ENCODE measurements at regions not wholly inside any gene's neighbourhood (a gene's known extent, or its start where the extent isn't known, plus 50 kb on each side); places are given as distances from the start of the nearest gene placed in this dataset.
"Not testable (repeated sequence)": the region's sequence is repeated elsewhere in the genome, so short reads cannot be mapped to it uniquely, and the experiment has no call there.

DNA sequence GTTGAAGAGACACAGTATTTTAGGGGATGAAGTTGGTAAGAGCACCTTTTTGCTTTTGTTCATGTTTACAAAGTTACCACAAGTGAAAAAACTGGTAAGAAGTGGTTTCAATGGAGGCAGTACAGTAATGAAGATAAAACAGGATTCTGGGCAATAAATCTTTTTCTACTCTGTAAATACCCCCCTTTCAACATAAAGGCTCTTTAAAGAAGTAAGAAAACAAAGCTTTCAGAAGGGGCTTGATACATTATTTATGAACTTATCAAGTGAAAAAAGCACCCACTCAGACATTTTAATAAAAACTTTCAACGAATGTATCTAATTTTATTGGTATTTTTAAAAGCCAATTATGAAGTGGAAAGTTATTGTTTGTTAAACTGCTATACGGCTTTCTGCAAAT is 522.9 kb downstream of the ZEB2 start:
- no peak overlapping the region for H3K4me3 Mint-ChIP-seq
- H3K4me1 Mint-ChIP-seq (ENCODE audit: low read depth) = no peaks in the 10 kb centered on the region
- no peaks in the 10 kb centered on the region for H3K36me3 Mint-ChIP-seq (ENCODE audit: low read depth)
- no peaks in the 10 kb centered on the region for H3K27me3 Mint-ChIP-seq (ENCODE audit: low read depth)
- no peak overlapping the region for H3K27ac Mint-ChIP-seq
- H3K9me3 Mint-ChIP-seq = no peaks in the 10 kb centered on the region

GRCh38 chr2:143994961-143995360 is 525.0 kb downstream of the ZEB2 start:
- no peaks in the 10 kb centered on the region for H3K4me1 Mint-ChIP-seq (ENCODE audit: low read depth)
- no peaks in the 10 kb centered on the region for H3K27me3 Mint-ChIP-seq (ENCODE audit: low read depth)
- no peak overlapping the region for H3K4me3 Mint-ChIP-seq
- no peak overlapping the region for H3K27ac Mint-ChIP-seq
- H3K9me3 Mint-ChIP-seq = peaks cover 12% of the 10 kb centered on the region
- H3K36me3 Mint-ChIP-seq (ENCODE audit: low read depth) = peaks cover 4% of the 10 kb centered on the region

- not testable (repeated sequence) for H3K4me3 Mint-ChIP-seq; H3K27ac Mint-ChIP-seq; H3K4me1 Mint-ChIP-seq (ENCODE audit: low read depth); H3K27me3 Mint-ChIP-seq (ENCODE audit: low read depth); H3K36me3 Mint-ChIP-seq (ENCODE audit: low read depth)
- H3K9me3 Mint-ChIP-seq = peaks cover 13% of the 10 kb centered on the region
Measured at GRCh38 chr2:143991596-143991995, 528.3 kb downstream of the ZEB2 start.

DNA sequence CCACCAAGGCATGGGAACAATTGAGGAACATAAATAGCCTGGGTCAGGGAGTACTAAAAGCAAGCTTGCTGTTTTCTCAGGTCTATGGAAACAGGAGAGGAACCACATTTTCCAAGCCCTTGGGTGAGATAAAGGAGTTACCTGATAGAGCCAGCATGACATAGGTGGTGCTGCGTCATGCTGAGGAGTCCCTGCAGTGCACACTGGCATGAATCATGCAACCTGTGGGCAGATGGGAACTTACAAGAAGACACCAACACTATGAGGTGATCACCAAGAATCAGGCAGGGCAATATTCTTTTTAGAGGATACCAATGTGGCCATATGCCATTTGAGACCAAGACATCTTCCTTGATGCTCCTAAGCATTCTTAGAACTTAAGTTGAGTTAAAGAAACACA is 531.8 kb downstream of the ZEB2 start:
- Mint-ChIP-seq H3K36me3 (ENCODE audit: low read depth) (peaks cover 4% of the 10 kb centered on the region), H3K27ac (no peak overlapping the region), H3K4me3 (no peak overlapping the region), H3K27me3 (ENCODE audit: low read depth) (no peaks in the 10 kb centered on the region), H3K9me3 (peaks cover 13% of the 10 kb centered on the region), H3K4me1 (ENCODE audit: low read depth) (no peaks in the 10 kb centered on the region)

- H3K27ac Mint-ChIP-seq = no peak overlapping the region
- no peaks in the 10 kb centered on the region for H3K9me3 Mint-ChIP-seq
- no peaks in the 10 kb centered on the region for H3K4me1 Mint-ChIP-seq (ENCODE audit: low read depth)
- no peaks in the 10 kb centered on the region for H3K27me3 Mint-ChIP-seq (ENCODE audit: low read depth)
- H3K36me3 Mint-ChIP-seq (ENCODE audit: low read depth) = no peaks in the 10 kb centered on the region
- H3K4me3 Mint-ChIP-seq = no peak overlapping the region
Measured at GRCh38 chr2:143981428-143981827, 538.5 kb downstream of the ZEB2 start.

DNA sequence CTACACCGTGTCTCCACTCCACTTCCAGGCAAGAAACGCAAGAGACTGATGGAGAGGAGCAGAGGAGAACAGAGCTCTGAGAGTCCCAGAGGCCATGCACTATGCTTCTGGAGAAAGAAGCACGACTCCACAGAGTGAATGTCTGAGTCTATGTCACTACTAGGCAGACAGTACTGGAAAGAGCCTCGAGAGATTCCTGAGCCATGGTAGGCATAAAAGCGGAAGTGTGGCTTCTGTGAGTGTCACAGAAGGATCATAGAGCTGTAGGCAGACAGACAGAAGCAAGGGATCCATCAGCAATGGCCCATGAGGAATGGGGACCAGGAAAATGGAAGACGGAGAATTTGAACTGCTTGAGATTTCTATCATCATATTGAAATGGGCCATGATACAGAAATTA is 542.6 kb downstream of the ZEB2 start:
- H3K4me1 Mint-ChIP-seq (ENCODE audit: low read depth) = no peaks in the 10 kb centered on the region
- H3K27ac Mint-ChIP-seq = no peak overlapping the region
- H3K4me3 Mint-ChIP-seq = no peak overlapping the region
- H3K36me3 Mint-ChIP-seq (ENCODE audit: low read depth) = no peaks in the 10 kb centered on the region
- H3K9me3 Mint-ChIP-seq = no peaks in the 10 kb centered on the region
- no peaks in the 10 kb centered on the region for H3K27me3 Mint-ChIP-seq (ENCODE audit: low read depth)

GRCh38 chr2:143975216-143975615 is 544.7 kb downstream of the ZEB2 start:
- Mint-ChIP-seq H3K4me3 (no peak overlapping the region), H3K36me3 (ENCODE audit: low read depth) (no peaks in the 10 kb centered on the region), H3K9me3 (no peaks in the 10 kb centered on the region), H3K4me1 (ENCODE audit: low read depth) (no peaks in the 10 kb centered on the region), H3K27ac (no peak overlapping the region), H3K27me3 (ENCODE audit: low read depth) (no peaks in the 10 kb centered on the region)

DNA sequence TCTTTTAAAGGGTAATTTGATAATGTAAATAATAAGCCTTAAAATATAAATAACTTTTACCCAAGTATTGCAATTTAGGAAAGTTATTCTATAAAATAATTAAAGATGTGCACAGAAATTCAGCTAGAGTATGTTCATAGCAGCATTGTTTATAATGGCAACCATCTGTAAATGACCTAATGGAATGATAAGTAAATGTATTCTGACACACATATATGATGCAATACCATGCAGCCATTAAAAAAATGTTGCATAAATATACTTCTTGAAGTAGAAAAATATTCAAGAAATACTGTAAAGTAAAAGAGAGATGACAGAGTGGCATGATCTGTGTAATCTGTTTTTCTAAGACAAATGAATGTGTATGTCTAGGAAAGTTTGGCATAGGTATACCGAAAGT is 545.7 kb downstream of the ZEB2 start:
- Mint-ChIP-seq H3K9me3 (no peaks in the 10 kb centered on the region), H3K27me3 (ENCODE audit: low read depth) (no peaks in the 10 kb centered on the region), H3K4me3 (no peak overlapping the region), H3K27ac (no peak overlapping the region), H3K4me1 (ENCODE audit: low read depth) (no peaks in the 10 kb centered on the region), H3K36me3 (ENCODE audit: low read depth) (no peaks in the 10 kb centered on the region)

DNA sequence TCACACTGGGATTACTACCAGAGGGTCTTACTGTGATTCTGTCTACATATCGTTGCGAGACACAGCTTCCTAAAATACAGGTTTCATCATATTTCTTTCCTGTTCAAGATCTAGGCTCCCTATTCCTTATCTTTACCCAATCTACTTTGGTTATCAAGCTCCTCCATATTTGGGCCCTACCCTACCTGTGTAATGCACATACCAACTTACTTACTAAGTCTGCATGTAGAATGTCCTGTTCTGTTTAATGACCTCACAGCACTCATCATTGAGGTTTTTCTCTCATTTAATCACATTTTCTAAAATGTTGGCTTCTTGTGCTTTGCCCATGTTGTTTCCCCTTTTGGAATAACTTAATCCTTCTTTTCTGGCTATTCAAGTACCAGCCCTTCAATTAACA is 551.1 kb downstream of the ZEB2 start:
- no peaks in the 10 kb centered on the region for H3K4me1 Mint-ChIP-seq (ENCODE audit: low read depth)
- no peaks in the 10 kb centered on the region for H3K9me3 Mint-ChIP-seq
- H3K27me3 Mint-ChIP-seq (ENCODE audit: low read depth) = no peaks in the 10 kb centered on the region
- H3K4me3 Mint-ChIP-seq = no peak overlapping the region
- H3K36me3 Mint-ChIP-seq (ENCODE audit: low read depth) = no peaks in the 10 kb centered on the region
- no peak overlapping the region for H3K27ac Mint-ChIP-seq

DNA sequence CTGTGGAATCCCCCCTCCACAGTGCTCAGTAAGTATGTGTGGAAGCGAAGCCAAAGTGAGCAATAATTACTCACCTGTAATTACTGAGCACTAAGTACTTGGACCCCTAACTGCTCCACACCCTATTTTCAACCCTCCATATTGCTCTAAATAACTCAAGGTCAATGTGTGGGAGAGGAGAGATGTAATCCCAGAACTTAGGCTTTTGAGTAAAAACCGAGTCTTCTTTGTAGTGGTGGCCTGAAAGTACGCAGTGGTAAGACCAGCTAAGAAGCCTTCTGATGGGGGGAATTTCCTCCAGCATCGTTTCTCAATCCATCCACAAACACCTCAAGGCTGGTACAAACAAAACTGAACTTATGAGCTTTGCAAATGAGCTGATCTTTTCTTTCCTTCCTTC is 551.6 kb downstream of the ZEB2 start:
- Mint-ChIP-seq H3K4me1 (ENCODE audit: low read depth) (no peaks in the 10 kb centered on the region), H3K36me3 (ENCODE audit: low read depth) (no peaks in the 10 kb centered on the region), H3K27me3 (ENCODE audit: low read depth) (no peaks in the 10 kb centered on the region), H3K27ac (no peak overlapping the region), H3K9me3 (no peaks in the 10 kb centered on the region), H3K4me3 (no peak overlapping the region)

DNA sequence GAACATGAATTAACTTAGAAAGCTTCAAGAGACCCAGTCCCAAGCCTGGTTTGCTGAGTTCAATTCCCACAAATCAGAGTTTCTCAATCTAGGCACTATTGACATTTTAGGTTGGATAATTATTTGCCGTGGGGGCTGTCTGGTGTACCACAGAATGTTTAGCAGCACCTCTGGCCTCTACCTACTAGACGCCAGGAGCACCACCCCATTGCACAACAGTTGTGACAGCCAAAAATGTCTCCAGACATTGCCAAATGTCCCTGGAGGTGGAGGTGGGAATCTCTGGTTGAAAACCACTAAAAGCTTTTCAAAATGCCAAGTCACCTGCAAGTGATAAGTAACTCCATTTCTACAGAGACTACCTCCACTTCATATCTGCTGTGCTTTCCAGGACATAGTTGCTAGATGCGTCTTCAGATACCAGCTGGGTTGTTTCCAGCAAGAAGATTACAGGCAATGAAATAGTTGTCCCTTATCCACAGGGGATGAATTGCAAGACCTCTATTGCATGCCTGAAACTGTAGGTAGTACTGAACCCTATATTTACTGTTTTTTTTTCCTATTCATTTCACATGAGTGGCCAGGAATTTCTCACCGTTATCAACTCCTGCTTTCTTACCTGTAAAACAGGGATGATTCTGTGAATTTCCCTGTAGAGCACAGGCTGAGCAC is 554.3 kb downstream of the ZEB2 start:
- H3K27ac Mint-ChIP-seq = no peak overlapping the region
- no peaks in the 10 kb centered on the region for H3K4me1 Mint-ChIP-seq (ENCODE audit: low read depth)
- H3K4me3 Mint-ChIP-seq = no peak overlapping the region
- H3K9me3 Mint-ChIP-seq = no peaks in the 10 kb centered on the region
- H3K36me3 Mint-ChIP-seq (ENCODE audit: low read depth) = no peaks in the 10 kb centered on the region
- H3K27me3 Mint-ChIP-seq (ENCODE audit: low read depth) = no peaks in the 10 kb centered on the region

DNA sequence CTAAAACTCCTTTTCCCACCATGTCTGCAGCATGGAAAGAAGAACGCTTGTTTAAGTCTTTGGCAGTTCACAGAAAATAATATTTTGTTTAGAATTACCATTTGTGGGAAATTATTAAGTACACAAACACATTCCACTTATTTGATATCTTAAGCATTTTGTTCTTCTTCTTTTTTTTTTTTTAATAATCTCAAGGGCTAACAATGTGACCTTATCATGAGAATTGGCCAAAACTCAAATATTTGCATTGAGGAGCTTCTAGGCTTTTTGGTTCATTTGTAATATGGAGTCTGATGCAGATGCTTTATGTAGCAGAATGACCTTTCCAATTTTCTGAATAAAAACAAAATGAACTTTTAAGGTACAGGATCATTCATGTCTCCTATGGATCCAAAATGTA is 555.0 kb downstream of the ZEB2 start:
- no peaks in the 10 kb centered on the region for H3K9me3 Mint-ChIP-seq
- no peak overlapping the region for H3K27ac Mint-ChIP-seq
- no peaks in the 10 kb centered on the region for H3K27me3 Mint-ChIP-seq (ENCODE audit: low read depth)
- no peaks in the 10 kb centered on the region for H3K36me3 Mint-ChIP-seq (ENCODE audit: low read depth)
- no peaks in the 10 kb centered on the region for H3K4me1 Mint-ChIP-seq (ENCODE audit: low read depth)
- H3K4me3 Mint-ChIP-seq = no peak overlapping the region

GRCh38 chr2:143960177-143960576 is 559.7 kb downstream of the ZEB2 start:
- no peak overlapping the region for H3K27ac Mint-ChIP-seq
- H3K36me3 Mint-ChIP-seq (ENCODE audit: low read depth) = no peaks in the 10 kb centered on the region
- H3K9me3 Mint-ChIP-seq = no peaks in the 10 kb centered on the region
- no peak overlapping the region for H3K4me3 Mint-ChIP-seq
- no peaks in the 10 kb centered on the region for H3K4me1 Mint-ChIP-seq (ENCODE audit: low read depth)
- H3K27me3 Mint-ChIP-seq (ENCODE audit: low read depth) = no peaks in the 10 kb centered on the region

DNA sequence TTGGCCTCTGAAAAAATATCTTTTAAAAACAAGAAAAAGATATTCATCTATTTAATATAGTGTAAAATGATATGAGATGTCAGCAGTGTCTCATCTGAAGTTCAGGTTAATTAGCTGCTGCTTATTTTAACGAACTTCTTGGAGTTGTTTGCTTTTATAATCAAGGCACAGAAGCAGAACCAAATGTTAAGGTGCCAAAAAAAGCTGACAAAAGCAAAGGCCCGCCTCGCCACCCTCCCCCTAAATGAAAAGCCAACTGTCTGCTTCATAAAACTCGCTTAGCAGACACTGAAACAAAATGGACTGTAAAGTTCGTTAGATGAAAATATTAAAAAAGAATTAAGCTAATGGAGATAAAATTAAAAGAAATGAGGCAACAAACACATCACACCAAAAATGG is 562.6 kb downstream of the ZEB2 start:
- Mint-ChIP-seq H3K36me3 (ENCODE audit: low read depth) (no peaks in the 10 kb centered on the region), H3K27me3 (ENCODE audit: low read depth) (no peaks in the 10 kb centered on the region), H3K4me1 (ENCODE audit: low read depth) (no peaks in the 10 kb centered on the region), H3K9me3 (no peaks in the 10 kb centered on the region), H3K27ac (no peak overlapping the region), H3K4me3 (no peak overlapping the region)

- no peaks in the 10 kb centered on the region for H3K9me3 Mint-ChIP-seq
- no peaks in the 10 kb centered on the region for H3K27me3 Mint-ChIP-seq (ENCODE audit: low read depth)
- H3K4me3 Mint-ChIP-seq = no peak overlapping the region
- H3K4me1 Mint-ChIP-seq (ENCODE audit: low read depth) = no peaks in the 10 kb centered on the region
- H3K27ac Mint-ChIP-seq = no peak overlapping the region
- no peaks in the 10 kb centered on the region for H3K36me3 Mint-ChIP-seq (ENCODE audit: low read depth)
Measured at GRCh38 chr2:143955401-143956065, 564.4 kb downstream of the ZEB2 start.

DNA sequence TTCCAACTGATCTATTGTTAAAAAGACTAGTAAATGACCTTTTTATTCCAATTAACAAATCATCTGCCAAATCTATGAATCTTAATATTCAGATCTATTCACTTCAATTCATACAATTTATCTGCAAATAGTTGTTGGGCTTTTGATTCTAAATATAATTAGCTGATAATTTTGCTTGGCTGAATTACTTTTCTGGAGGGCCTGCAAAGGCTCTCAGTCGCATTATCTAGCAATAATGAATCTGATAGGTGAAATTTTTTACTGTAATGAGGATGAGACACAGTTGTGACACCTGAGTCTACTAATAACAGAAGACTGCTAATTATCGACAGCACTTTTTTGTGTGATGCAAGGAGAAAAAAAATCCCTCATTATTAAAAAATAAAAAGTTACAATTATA is 565.1 kb downstream of the ZEB2 start:
- H3K36me3 Mint-ChIP-seq (ENCODE audit: low read depth) = no peaks in the 10 kb centered on the region
- H3K27ac Mint-ChIP-seq = no peak overlapping the region
- H3K27me3 Mint-ChIP-seq (ENCODE audit: low read depth) = no peaks in the 10 kb centered on the region
- H3K9me3 Mint-ChIP-seq = no peaks in the 10 kb centered on the region
- H3K4me1 Mint-ChIP-seq (ENCODE audit: low read depth) = no peaks in the 10 kb centered on the region
- no peak overlapping the region for H3K4me3 Mint-ChIP-seq

All from T-helper 1 cell treated with Interleukin-12 subunit alpha and Interleukin-12 subunit beta and Interleukin-4 antibody, amounts not matched to agents 30 μg/mL and 1 μg/mL, for 36 hours (primary cell).